ENCODE measurements at regions not wholly inside any gene's neighbourhood (a gene's known extent, or its start where the extent isn't known, plus 50 kb on each side); places are given as distances from the start of the nearest gene placed in this dataset.

DNA sequence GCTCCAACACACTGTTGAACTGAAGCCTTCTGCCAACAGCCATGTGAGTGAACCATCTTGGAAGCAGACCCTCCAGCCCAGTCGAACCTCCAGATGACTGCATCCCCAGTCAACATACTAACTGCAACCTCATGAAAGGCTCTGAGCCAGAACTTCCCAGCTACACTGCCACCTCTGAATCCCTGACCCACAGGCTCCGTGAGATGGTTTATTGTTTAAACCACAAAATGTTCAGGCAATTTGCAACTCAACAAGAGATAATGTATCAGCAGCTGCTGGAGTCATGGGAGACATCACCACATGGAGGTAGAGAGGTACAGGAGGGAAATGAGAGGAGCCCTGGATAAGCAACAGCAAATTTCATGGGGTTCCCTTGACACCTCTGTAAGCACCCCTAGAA, 266.4 kb upstream of the NBEA start:
- no peak for DNase-seq (ENCODE audit: low read depth)
- H3K4me3 ChIP-seq (ENCODE audit: low read depth, low read length): no peak overlapping the region
- no peak for TF ChIP-seq POLR2A (IDR thresholded peaks at IDR 0.05; ENCODE audit: extremely low read depth, insufficient read length)

DNA sequence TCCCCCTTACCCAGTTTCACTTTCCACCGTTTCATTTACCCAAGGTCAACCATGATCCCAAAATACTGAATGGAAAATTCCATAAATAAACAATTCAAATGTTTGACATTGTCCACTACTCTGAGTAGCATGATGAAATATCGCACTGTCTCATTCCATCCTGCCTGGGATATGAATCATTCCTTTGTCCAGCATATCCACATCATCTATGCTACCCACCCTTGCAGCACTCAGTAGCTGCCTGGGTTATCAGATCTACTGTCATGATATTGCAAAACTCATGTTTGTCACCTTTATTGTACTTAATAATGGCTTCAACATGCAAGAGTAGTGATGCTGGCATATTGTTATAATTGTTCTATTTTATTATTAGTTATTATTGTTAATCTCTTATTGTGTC, 263.9 kb upstream of the NBEA start:
- TF ChIP-seq, protein P1, sequence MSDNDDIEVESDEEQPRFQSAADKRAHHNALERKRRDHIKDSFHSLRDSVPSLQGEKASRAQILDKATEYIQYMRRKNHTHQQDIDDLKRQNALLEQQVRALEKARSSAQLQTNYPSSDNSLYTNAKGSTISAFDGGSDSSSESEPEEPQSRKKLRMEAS (IDR thresholded peaks at IDR 0.05; ENCODE audit: low read depth, low read length): no peak
- TF ChIP-seq POLR2A (IDR thresholded peaks at IDR 0.05; ENCODE audit: extremely low read depth, insufficient read length): no peak
- no peak for TF ChIP-seq MYC (IDR thresholded peaks at IDR 0.05; ENCODE audit: low read depth, low read length)
- TF ChIP-seq, protein P2, sequence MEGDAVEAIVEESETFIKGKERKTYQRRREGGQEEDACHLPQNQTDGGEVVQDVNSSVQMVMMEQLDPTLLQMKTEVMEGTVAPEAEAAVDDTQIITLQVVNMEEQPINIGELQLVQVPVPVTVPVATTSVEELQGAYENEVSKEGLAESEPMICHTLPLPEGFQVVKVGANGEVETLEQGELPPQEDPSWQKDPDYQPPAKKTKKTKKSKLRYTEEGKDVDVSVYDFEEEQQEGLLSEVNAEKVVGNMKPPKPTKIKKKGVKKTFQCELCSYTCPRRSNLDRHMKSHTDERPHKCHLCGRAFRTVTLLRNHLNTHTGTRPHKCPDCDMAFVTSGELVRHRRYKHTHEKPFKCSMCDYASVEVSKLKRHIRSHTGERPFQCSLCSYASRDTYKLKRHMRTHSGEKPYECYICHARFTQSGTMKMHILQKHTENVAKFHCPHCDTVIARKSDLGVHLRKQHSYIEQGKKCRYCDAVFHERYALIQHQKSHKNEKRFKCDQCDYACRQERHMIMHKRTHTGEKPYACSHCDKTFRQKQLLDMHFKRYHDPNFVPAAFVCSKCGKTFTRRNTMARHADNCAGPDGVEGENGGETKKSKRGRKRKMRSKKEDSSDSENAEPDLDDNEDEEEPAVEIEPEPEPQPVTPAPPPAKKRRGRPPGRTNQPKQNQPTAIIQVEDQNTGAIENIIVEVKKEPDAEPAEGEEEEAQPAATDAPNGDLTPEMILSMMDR (IDR thresholded peaks at IDR 0.05; ENCODE audit: low read depth, low read length): no peak
- no peak for DNase-seq (ENCODE audit: low read depth)
- no peak overlapping the region for H3K4me3 ChIP-seq (ENCODE audit: low read depth, low read length)

DNA sequence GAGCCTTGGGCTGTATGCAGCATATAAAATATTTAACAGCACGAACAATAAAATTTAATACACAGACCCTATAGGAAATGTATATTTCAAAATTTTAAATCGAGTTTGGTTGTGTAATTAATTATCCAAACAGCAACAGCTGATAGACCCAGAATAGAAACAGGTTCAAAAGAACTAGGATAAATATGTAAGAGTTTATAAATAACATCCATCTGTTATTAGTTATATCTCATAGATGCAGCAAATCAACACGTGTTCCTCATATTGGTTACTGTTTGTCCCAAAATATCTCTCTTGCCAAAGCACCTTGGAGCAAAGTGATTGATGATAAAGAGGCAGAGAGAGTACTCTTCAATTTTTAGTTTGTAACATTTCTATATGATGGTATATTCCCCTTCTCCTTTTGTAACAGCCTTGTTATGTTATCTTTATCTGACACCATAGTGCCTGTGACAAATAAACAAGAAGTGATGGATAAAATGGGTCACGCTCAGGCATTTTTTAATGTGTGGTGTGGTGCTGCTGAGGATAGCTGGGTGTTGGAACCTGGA, 260.6 kb upstream of the NBEA start:
- no peak for DNase-seq (ENCODE audit: low read depth)
- no peak overlapping the region for H3K4me3 ChIP-seq (ENCODE audit: low read depth, low read length)
- TF ChIP-seq, protein P1 (IDR thresholded peaks at IDR 0.05; ENCODE audit: low read depth, low read length): no peak
- TF ChIP-seq, protein P2 (IDR thresholded peaks at IDR 0.05; ENCODE audit: low read depth, low read length): no peak
- no peak for TF ChIP-seq MYC (IDR thresholded peaks at IDR 0.05; ENCODE audit: low read depth, low read length)
- no peak for TF ChIP-seq POLR2A (IDR thresholded peaks at IDR 0.05; ENCODE audit: extremely low read depth, insufficient read length)

DNA sequence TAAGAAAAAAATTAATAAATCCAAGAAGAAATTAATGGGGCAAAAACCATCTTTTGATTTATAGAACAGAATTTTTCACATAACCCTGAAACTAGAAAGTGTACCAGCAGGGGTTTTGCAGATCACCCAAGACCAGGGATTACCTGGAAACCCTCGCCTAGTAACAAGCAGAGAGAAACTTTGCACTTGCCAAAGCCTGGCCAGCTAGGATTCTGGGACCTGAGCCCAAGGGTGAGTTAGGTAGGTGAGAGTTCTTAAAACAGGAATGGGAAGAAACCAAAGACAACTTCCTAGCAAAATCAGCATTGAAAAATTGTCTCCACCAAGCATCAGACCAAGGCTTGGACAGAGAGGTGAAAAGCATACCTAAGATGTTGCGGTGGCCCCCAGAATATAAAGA, 247.0 kb upstream of the NBEA start:
- DNase-seq (ENCODE audit: low read depth): no peak
- TF ChIP-seq, protein P2 (IDR thresholded peaks at IDR 0.05; ENCODE audit: low read depth, low read length): no peak
- no peak for TF ChIP-seq POLR2A (IDR thresholded peaks at IDR 0.05; ENCODE audit: extremely low read depth, insufficient read length)
- no peak overlapping the region for H3K4me3 ChIP-seq (ENCODE audit: low read depth, low read length)

DNA sequence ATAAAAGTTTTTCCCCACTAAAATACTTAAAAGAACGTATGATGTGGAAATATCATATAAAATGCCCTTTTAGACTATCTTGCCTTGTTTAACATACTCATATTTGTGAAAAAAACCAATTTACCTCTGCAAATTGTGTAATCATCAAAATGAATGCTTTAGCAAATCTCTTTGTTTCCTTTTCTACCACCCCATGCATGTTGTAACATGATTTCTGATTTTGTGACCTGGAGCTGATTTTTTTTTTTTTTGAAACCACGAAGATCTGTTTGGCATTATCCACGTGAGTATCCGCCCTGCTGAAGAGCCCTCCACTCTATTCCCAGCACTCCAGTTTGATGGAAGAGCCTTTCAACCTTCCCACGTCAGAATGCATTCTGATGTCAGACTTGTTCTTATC, 245.8 kb upstream of the NBEA start:
- no peak overlapping the region for H3K4me3 ChIP-seq (ENCODE audit: low read depth, low read length)
- TF ChIP-seq, protein P2 (IDR thresholded peaks at IDR 0.05; ENCODE audit: low read depth, low read length): no peak
- no peak for TF ChIP-seq MYC (IDR thresholded peaks at IDR 0.05; ENCODE audit: low read depth, low read length)
- TF ChIP-seq POLR2A (IDR thresholded peaks at IDR 0.05; ENCODE audit: extremely low read depth, insufficient read length): no peak
- TF ChIP-seq, protein P1 (IDR thresholded peaks at IDR 0.05; ENCODE audit: low read depth, low read length): no peak
- DNase-seq (ENCODE audit: low read depth): no peak

DNA sequence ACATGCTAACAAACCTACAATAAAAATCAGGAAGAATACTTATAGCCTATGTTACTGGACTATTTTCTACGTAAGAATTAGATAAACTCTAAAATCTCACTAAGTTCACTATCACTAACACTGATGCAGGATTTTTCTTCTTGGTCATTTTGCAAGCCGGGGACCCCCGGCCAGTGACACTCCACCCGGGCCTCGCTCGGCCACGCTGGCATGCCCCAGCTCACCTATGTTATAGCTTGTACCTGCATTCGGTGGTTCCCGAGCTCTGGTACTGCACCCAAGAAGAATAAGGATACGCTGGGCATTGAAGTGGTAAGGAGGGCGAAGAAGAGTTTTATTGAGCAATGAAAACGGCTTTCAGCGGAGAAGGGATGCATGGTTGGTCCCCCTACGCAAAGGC, 245.3 kb upstream of the NBEA start:
- TF ChIP-seq MYC (IDR thresholded peaks at IDR 0.05; ENCODE audit: low read depth, low read length): no peak
- TF ChIP-seq, protein P1 (IDR thresholded peaks at IDR 0.05; ENCODE audit: low read depth, low read length): no peak
- no peak for TF ChIP-seq POLR2A (IDR thresholded peaks at IDR 0.05; ENCODE audit: extremely low read depth, insufficient read length)
- TF ChIP-seq, protein P2 (IDR thresholded peaks at IDR 0.05; ENCODE audit: low read depth, low read length): no peak
- DNase-seq (ENCODE audit: low read depth): no peak
- H3K4me3 ChIP-seq (ENCODE audit: low read depth, low read length): no peak overlapping the region
